ENCODE measurements at regions not wholly inside any gene's neighbourhood (a gene's known extent, or its start where the extent isn't known, plus 50 kb on each side); places are given as distances from the start of the nearest gene placed in this dataset.
A peak's percentile ranks its signal among the peaks of the same experiment; 100 is the strongest.

DNA sequence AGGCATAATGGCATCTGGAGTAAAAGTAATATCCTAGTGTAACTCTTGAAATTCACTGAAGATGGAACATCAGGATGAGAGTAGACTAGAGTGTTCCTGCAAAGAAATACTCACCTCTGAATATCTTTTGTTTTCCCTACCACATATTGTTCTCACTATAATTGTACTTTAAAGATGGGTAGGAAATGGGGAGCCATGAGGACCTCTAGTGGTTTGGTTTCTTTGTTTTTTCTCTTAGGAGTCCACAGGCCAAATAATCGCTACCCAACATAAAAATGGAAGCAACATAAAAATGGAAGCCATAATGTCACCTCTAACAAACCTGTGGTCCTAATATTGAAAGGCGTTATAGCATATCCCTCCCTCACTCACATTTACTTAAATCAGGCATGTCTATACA, 2375.8 kb downstream of the MAT2B start:
- H2BK12ac ChIP-seq (ENCODE audit: low read length in 2 of 2), result no peak overlapping the region
- WGBS, result 94% methylated on average over 2 of the region's 2 CpGs

DNA sequence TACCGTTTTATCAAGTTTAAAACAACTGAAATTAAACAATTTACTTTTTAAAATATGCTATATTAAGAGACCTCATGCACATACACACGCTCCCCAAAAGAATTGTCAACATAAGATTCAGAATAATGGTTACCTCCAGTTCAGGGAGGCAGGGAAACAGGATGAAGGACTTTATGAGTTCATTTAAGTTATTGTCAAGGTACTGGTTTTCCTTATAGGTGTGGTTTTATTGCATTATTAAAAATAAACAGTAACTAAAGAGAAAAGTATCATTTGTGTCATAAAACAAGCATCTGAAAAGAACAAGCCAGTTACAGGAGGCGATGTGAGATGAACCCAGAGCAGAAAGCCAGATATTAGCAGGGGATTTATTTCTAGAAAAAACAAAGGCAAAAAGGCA, 2376.7 kb downstream of the MAT2B start:
- Histone ChIP-seq H3K36me3 (ENCODE audit: control insufficient read depth in 1 of 2, insufficient read depth in 2 of 2, low read depth in 1 of 2, low read length in 2 of 2) (no peaks in the 10 kb centered on the region), H2AFZ (ENCODE audit: low read depth, low read length) (no peak overlapping the region), H2BK120ac (ENCODE audit: low read depth, low read length) (no peak overlapping the region), H2BK5ac (ENCODE audit: low read depth, low read length, poor library complexity, severe bottlenecking) (no peak overlapping the region), H2BK12ac (ENCODE audit: low read length in 2 of 2) (no peak overlapping the region), H4K91ac (ENCODE audit: low read length) (no peak overlapping the region), H2AK5ac (ENCODE audit: low read length, severe bottlenecking) (no peak overlapping the region), H3K14ac (ENCODE audit: low read length in 2 of 2) (no peak overlapping the region), H3K27ac (ENCODE audit: low read length, poor library complexity, severe bottlenecking) (no peak overlapping the region), H3K4ac (ENCODE audit: low read depth in 1 of 2, low read length in 2 of 2) (no peak overlapping the region), H3K4me1 (ENCODE audit: control insufficient read depth, insufficient read depth, low read depth, low read length) (no peaks in the 10 kb centered on the region), H3K4me3 (ENCODE audit: insufficient read depth in 1 of 2, low read depth in 1 of 2, low read length in 2 of 2) (no peak overlapping the region), H3K27me3 (ENCODE audit: control insufficient read depth in 1 of 2, insufficient read depth in 1 of 2, low read length in 2 of 2) (no peaks in the 10 kb centered on the region), H3K23ac (ENCODE audit: low read length in 2 of 2) (no peak overlapping the region), H3K9me3 (ENCODE audit: control insufficient read depth, low read length) (no peaks in the 10 kb centered on the region), H3K79me1 (replicated peaks; ENCODE audit: low read length, poor library complexity, severe bottlenecking) (no peaks in the 10 kb centered on the region), H2BK15ac (ENCODE audit: low read depth, poor library complexity, severe bottlenecking) (no peak overlapping the region), H4K8ac (ENCODE audit: low read length) (no peak overlapping the region), H3K4me2 (ENCODE audit: low read length, poor library complexity, severe bottlenecking) (no peak overlapping the region), H3K18ac (ENCODE audit: low read depth in 1 of 2, low read length in 2 of 2) (no peak overlapping the region), H3K9ac (ENCODE audit: low read length) (no peak overlapping the region)
- DNase-seq, result no peak
- 90% methylated on average over 2 of the region's 3 CpGs for WGBS

More for the DNA sequence above, 2375.8 kb downstream of the MAT2B start:
- Histone ChIP-seq H3K9ac (ENCODE audit: low read length) (no peak overlapping the region), H3K9me3 (ENCODE audit: control insufficient read depth, low read length) (no peaks in the 10 kb centered on the region), H3K4ac (ENCODE audit: low read depth in 1 of 2, low read length in 2 of 2) (no peak overlapping the region), H3K27me3 (ENCODE audit: control insufficient read depth in 1 of 2, insufficient read depth in 1 of 2, low read length in 2 of 2) (no peaks in the 10 kb centered on the region), H3K4me3 (ENCODE audit: insufficient read depth in 1 of 2, low read depth in 1 of 2, low read length in 2 of 2) (no peak overlapping the region), H2AK5ac (ENCODE audit: low read length, severe bottlenecking) (no peak overlapping the region), H3K4me2 (ENCODE audit: low read length, poor library complexity, severe bottlenecking) (no peak overlapping the region), H3K27ac (ENCODE audit: low read length, poor library complexity, severe bottlenecking) (no peak overlapping the region), H3K4me1 (ENCODE audit: control insufficient read depth, insufficient read depth, low read depth, low read length) (no peaks in the 10 kb centered on the region), H4K8ac (ENCODE audit: low read length) (no peak overlapping the region), H3K14ac (ENCODE audit: low read length in 2 of 2) (no peak overlapping the region), H3K79me1 (replicated peaks; ENCODE audit: low read length, poor library complexity, severe bottlenecking) (no peaks in the 10 kb centered on the region), H3K18ac (ENCODE audit: low read depth in 1 of 2, low read length in 2 of 2) (no peak overlapping the region), H3K36me3 (ENCODE audit: control insufficient read depth in 1 of 2, insufficient read depth in 2 of 2, low read depth in 1 of 2, low read length in 2 of 2) (no peaks in the 10 kb centered on the region), H2AFZ (ENCODE audit: low read depth, low read length) (no peak overlapping the region), H3K23ac (ENCODE audit: low read length in 2 of 2) (no peak overlapping the region), H2BK5ac (ENCODE audit: low read depth, low read length, poor library complexity, severe bottlenecking) (no peak overlapping the region), H2BK15ac (ENCODE audit: low read depth, poor library complexity, severe bottlenecking) (no peak overlapping the region), H4K91ac (ENCODE audit: low read length) (no peak overlapping the region), H2BK120ac (ENCODE audit: low read depth, low read length) (no peak overlapping the region)
- peak; percentile 8 for DNase-seq

DNA sequence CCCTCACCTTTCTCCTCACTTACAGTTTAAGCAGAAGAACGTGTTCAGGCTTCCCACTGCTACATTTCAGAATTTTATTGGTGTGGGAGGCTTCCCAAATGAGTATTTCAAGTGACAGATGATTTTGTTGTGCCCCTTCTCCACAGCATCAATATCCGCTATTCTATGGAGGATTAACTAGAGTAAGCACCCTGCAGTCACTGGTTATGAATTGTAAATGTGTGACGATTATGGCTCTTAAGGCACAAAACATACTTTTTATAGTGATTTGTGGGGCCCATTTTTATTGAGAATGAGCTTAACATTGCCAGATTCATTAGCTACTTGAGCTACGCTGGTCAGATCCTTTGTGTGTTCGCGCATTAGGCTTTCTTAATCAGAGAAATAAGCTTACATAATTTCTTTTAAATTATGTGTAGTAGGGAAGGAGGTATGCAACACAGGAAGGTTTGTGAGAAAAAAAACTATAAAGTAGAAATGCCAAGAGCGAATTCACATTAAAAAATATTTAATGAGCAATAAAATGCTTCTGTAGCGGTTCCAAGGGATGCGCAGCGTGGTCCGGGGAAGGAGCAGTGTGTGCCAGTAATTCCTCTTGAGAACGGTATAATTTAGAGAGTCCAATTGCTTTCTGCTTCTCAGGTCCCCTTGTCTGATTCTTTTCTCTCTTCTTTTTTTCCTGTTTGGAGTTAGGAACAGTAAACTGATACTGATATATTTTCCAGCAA, 2380.4 kb downstream of the MAT2B start:
- Histone ChIP-seq H3K9ac (ENCODE audit: low read length) (no peak overlapping the region), H3K23ac (ENCODE audit: low read length in 2 of 2) (no peak overlapping the region), H3K14ac (ENCODE audit: low read length in 2 of 2) (no peak overlapping the region), H2AFZ (ENCODE audit: low read depth, low read length) (no peak overlapping the region), H3K4me1 (ENCODE audit: control insufficient read depth, insufficient read depth, low read depth, low read length) (no peaks in the 10 kb centered on the region), H3K4me2 (ENCODE audit: low read length, poor library complexity, severe bottlenecking) (no peak overlapping the region), H4K91ac (ENCODE audit: low read length) (no peak overlapping the region), H2BK120ac (ENCODE audit: low read depth, low read length) (no peak overlapping the region), H3K9me3 (ENCODE audit: control insufficient read depth, low read length) (no peaks in the 10 kb centered on the region), H2BK5ac (ENCODE audit: low read depth, low read length, poor library complexity, severe bottlenecking) (no peak overlapping the region), H2BK15ac (ENCODE audit: low read depth, poor library complexity, severe bottlenecking) (no peak overlapping the region), H3K79me1 (replicated peaks; ENCODE audit: low read length, poor library complexity, severe bottlenecking) (no peaks in the 10 kb centered on the region), H3K27ac (ENCODE audit: low read length, poor library complexity, severe bottlenecking) (no peak overlapping the region), H3K4me3 (ENCODE audit: insufficient read depth in 1 of 2, low read depth in 1 of 2, low read length in 2 of 2) (no peak overlapping the region), H3K36me3 (ENCODE audit: control insufficient read depth in 1 of 2, insufficient read depth in 2 of 2, low read depth in 1 of 2, low read length in 2 of 2) (no peaks in the 10 kb centered on the region), H2BK12ac (ENCODE audit: low read length in 2 of 2) (no peak overlapping the region), H3K27me3 (ENCODE audit: control insufficient read depth in 1 of 2, insufficient read depth in 1 of 2, low read length in 2 of 2) (no peaks in the 10 kb centered on the region), H2AK5ac (ENCODE audit: low read length, severe bottlenecking) (no peak overlapping the region), H3K18ac (ENCODE audit: low read depth in 1 of 2, low read length in 2 of 2) (no peak overlapping the region), H4K8ac (ENCODE audit: low read length) (no peak overlapping the region), H3K4ac (ENCODE audit: low read depth in 1 of 2, low read length in 2 of 2) (no peak overlapping the region)
- no peak for DNase-seq
- WGBS, result 90% methylated on average over 10 of the region's 12 CpGs

DNA sequence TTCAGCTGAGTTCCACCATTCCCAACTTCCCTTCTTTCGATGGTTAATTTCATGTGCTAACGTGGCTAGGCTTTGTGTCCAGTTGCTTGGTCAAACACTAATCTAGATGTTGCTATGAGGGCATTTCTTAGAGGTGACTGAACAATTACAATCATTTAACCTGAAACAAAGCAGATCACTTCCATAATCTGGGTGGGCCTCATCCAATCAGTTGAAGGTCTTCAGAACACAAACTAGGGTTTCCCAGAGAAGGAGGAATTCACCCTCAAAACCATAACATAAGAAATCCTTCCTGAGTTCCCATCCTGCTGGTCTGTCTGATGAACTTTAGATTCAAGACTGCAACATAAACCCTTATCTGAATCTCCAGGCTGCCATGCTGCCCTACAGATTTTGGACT, 2381.7 kb downstream of the MAT2B start:
- Histone ChIP-seq H2AFZ (ENCODE audit: low read depth, low read length) (no peak overlapping the region), H3K79me1 (replicated peaks; ENCODE audit: low read length, poor library complexity, severe bottlenecking) (no peaks in the 10 kb centered on the region), H4K91ac (ENCODE audit: low read length) (no peak overlapping the region), H3K36me3 (ENCODE audit: control insufficient read depth in 1 of 2, insufficient read depth in 2 of 2, low read depth in 1 of 2, low read length in 2 of 2) (no peaks in the 10 kb centered on the region), H3K18ac (ENCODE audit: low read depth in 1 of 2, low read length in 2 of 2) (no peak overlapping the region), H3K23ac (ENCODE audit: low read length in 2 of 2) (no peak overlapping the region), H3K4ac (ENCODE audit: low read depth in 1 of 2, low read length in 2 of 2) (no peak overlapping the region), H2BK5ac (ENCODE audit: low read depth, low read length, poor library complexity, severe bottlenecking) (no peak overlapping the region), H3K4me1 (ENCODE audit: control insufficient read depth, insufficient read depth, low read depth, low read length) (no peaks in the 10 kb centered on the region), H2AK5ac (ENCODE audit: low read length, severe bottlenecking) (no peak overlapping the region), H3K9ac (ENCODE audit: low read length) (no peak overlapping the region), H3K14ac (ENCODE audit: low read length in 2 of 2) (no peak overlapping the region), H2BK120ac (ENCODE audit: low read depth, low read length) (no peak overlapping the region), H3K27ac (ENCODE audit: low read length, poor library complexity, severe bottlenecking) (no peak overlapping the region), H3K27me3 (ENCODE audit: control insufficient read depth in 1 of 2, insufficient read depth in 1 of 2, low read length in 2 of 2) (no peaks in the 10 kb centered on the region), H3K4me3 (ENCODE audit: insufficient read depth in 1 of 2, low read depth in 1 of 2, low read length in 2 of 2) (no peak overlapping the region), H2BK12ac (ENCODE audit: low read length in 2 of 2) (no peak overlapping the region), H3K4me2 (ENCODE audit: low read length, poor library complexity, severe bottlenecking) (no peak overlapping the region), H2BK15ac (ENCODE audit: low read depth, poor library complexity, severe bottlenecking) (no peak overlapping the region), H3K9me3 (ENCODE audit: control insufficient read depth, low read length) (no peaks in the 10 kb centered on the region), H4K8ac (ENCODE audit: low read length) (no peak overlapping the region)
- no peak for DNase-seq
- no CpG with 5 or more reads among the region's 2 CpGs for WGBS
